ENCODE measurements at regions not wholly inside any gene's neighbourhood (a gene's known extent, or its start where the extent isn't known, plus 50 kb on each side); places are given as distances from the start of the nearest gene placed in this dataset.

DNA sequence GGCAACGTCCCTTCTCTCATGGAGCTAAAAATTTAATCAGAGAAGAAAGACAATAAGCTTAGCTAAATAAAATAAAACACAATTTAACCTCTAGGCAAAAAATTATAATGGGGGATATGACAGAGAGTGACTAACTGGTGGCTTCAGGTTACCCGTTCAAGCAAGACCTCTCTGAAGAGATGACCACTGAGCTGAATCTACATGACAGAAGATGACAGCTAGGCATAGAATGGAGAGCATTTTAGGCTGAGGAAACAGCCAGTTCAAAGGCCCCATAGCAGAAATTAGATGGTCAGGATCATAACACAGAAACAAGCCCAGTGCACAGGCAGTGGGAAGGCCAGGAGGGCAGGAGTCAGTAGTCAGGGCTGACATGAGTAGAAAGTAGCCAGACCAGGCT is 1094.3 kb downstream of the VRK1 start:
- no peak for TF ChIP-seq POLR2A (IDR thresholded peaks at IDR 0.05; ENCODE audit: low read depth, low read length)
- TF ChIP-seq POLR2AphosphoS5 (IDR thresholded peaks at IDR 0.05; ENCODE audit: low read depth, low read length): no peak
- no peak for TF ChIP-seq TAF1 (IDR thresholded peaks at IDR 0.05; ENCODE audit: low read depth, low read length)
- TF ChIP-seq SPI1 (IDR thresholded peaks at IDR 0.05; ENCODE audit: low read depth, low read length): no peak
- no peak for TF ChIP-seq PAX5 (IDR thresholded peaks at IDR 0.05; ENCODE audit: insufficient read depth, low read length, severe bottlenecking)
- TF ChIP-seq POU2F2 (IDR thresholded peaks at IDR 0.05; ENCODE audit: low read depth, low read length): no peak

Data from GM12891 (cell line).